GM18951 (cell line): ENCODE measurements at regions not wholly inside any gene's neighbourhood (a gene's known extent, or its start where the extent isn't known, plus 50 kb on each side); places are given as distances from the start of the nearest gene placed in this dataset.

Source experiments
- POLR2A ChIP-seq: IDR thresholded peaks from 4 replicates; pipeline ENCODE4 v1.6.1; 2011; ENCODE audit warnings: mild to moderate bottlenecking; ENCODE audit not compliant: insufficient read length, insufficient read depth; ENCODE audit errors: extremely low read depth
- in situ Hi-C: fragments of 300-500 bp; cut with MboI; formaldehyde crosslinking; loops from one replicate; pipeline ENCODE4 v1.12.0; 2022; ENCODE audit warnings: low sequenced_read_pairs, mixed read lengths, inconsistent platforms; ENCODE audit not compliant: unreplicated experiment

DNA sequence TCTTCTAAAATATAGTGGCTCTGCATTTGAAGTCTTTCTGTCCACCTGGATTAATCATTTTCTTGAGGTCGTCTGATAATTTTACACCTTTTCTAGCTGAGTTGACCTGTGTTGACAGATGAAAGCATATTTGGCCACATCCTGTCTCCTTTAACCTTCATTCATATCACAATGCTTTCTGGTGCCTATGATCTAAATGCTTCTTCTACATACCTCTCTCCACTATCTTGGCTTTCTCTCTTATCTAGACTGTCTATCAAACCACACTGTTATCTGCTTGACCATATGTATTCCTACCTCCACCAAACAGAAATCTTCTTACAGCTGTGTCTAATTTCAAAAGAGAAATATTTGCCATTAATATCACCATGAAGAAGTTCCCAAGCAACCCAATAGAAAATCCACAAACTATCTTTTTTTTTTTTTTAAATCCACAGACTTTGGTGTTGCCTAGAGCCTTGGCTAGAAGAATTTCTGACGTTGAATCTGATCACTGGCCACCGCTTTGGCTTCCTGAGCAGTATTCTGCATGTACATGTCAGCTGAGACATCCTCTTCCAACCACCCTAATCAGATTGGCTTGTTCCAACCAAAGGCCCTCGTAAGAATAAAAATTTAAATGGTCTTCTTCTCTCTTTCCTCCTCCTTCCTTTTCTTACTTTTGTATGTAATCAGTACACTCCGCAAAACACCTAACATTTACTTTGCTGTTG lies 66.3 kb upstream of the SP4 start:
- in situ Hi-C loops = loop anchor here (10.0 kb wide), 1 partner anchor 1333 kb away; no protein-coding TSS in a partner anchor
- no peak for TF ChIP-seq POLR2A

DNA sequence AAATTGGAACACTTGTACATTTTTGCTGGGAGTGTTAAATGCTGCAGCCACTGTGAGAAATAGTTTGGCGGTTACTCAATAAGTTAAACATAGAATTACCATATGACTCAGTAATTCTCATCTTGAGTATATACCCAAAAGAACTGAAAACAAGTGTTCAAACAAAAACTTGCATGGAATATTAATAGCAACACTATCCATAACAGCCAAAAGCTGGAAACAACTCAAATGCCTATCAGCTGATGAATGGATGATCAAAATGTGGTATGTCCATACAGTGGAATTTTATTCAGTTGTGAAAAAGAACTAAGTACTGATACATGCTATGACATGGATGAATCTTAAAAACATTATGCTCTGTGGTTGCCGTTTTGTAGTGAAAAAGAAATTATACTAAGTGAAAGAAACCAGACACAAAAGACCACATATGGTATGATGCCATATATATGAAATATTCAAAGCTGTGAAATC lies 63.0 kb upstream of the SP4 start:
- no peak for TF ChIP-seq POLR2A
- in situ Hi-C loops = loop anchor here (10.0 kb wide), 1 partner anchor 1330 kb away; no protein-coding TSS in a partner anchor

- in situ Hi-C loops = loop anchor here (10.0 kb wide), 1 partner anchor 1329 kb away; no protein-coding TSS in a partner anchor
- no peak for TF ChIP-seq POLR2A
Observed at GRCh38 chr7:21365866-21366624, 61.8 kb upstream of the SP4 start.

DNA sequence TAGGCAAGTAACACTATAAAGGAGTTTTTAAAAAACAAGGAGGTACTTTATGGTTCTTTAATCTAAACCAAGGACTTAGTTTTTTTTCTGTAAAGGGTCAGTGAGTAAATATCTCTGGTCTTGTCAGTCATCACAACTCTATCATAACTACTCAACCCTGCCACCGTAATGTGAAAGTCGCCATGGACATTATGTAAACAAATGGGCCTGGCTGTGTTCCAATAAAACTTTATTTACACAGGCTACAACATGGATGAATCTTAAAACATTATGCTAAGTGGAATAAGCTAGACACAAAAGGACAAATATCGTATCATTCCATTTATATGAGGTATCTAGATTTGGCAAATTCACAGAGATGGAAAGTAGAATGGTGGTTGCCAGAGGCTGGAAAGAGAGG lies 60.8 kb upstream of the SP4 start:
- no peak for TF ChIP-seq POLR2A
- in situ Hi-C loops = loop anchor here (10.0 kb wide), 1 partner anchor 1328 kb away; no protein-coding TSS in a partner anchor

- TF ChIP-seq POLR2A = no peak
- in situ Hi-C loops = loop anchor here (10.0 kb wide), 1 partner anchor 1327 kb away; no protein-coding TSS in a partner anchor
Observed at GRCh38 chr7:21367537-21367936, 60.3 kb upstream of the SP4 start.

DNA sequence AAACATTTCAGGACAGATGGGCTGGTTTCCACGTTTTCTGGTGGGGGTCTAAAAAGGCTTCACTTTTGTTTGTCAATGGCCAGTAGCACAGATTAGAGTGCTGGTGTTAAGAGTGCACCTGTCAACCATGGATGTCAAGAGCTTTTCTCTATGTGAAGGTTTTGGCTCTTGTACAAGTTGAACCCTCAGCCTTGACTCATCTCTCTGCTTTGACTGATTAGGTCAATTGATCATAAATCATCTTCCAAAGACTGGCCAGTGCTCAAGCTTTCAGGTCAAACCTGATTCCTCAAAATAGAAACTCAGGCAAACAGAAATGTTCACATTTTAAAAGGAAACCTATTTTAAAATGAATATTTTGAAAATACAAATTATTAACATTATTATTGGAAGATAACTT lies 59.6 kb upstream of the SP4 start:
- in situ Hi-C loops = loop anchor here (10.0 kb wide), 1 partner anchor 1326 kb away; no protein-coding TSS in a partner anchor

DNA sequence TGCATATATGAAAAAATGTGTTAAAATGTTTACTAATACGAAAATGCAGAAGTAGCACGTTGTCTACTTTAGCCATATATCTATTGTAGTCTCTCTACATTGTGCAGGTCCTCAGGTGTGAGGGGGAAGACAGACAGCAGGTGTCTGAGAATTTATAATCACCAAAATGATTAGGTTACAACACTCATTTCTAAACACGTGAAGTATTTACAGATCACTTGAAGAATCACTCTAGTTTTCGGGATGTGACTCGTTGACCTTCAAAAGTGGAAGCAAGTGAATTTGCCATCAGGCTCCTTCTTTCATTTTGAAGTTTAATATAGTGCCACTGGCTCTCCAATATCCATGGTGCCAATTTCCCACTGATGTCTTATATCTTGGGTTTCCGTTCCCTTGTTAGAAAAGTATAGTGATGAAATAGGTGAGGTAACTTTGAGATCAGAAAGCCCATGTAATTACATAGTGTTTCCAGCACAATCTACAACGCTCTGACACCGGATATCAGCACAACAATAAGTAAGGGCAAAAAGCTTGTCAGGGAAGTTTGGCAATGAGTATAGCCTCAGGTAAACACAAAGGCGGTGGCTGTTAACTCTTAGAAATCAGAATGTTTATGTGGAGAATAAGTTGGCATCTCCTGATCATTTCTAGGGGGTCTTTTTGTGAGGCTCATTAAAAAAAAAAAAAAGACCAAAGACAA lies 57.5 kb upstream of the SP4 start:
- no peak for TF ChIP-seq POLR2A
- in situ Hi-C loops = no loop called here

More for the DNA sequence above, 59.6 kb upstream of the SP4 start:
- TF ChIP-seq POLR2A = no peak

DNA sequence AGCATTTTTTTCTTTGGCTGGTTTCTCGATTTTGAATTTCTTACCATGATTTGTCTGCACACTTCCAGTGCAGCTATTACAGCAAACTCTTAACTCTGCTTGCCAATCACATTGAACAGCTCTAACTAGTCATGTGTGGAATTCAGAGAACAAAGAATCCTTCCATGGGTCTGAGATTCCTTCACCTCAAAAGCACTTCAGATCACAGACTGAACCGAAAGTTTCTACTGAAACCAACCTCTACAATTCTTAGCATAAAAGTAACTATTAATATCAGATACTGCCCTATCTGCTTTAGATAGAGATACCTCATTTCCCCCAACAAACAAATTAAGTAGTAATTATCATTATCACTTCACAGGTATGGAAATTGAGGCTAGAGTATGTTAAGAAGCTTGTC lies 56.5 kb upstream of the SP4 start:
- TF ChIP-seq POLR2A = no peak
- in situ Hi-C loops = no loop called here

- in situ Hi-C loops = no loop called here
- no peak for TF ChIP-seq POLR2A
Observed at GRCh38 chr7:21373031-21373430, 54.9 kb upstream of the SP4 start.

GRCh38 chr7:21374134-21374533 lies 53.7 kb upstream of the SP4 start:
- in situ Hi-C loops = no loop called here
- TF ChIP-seq POLR2A = no peak

- in situ Hi-C loops = no loop called here
- no peak for TF ChIP-seq POLR2A
Observed at GRCh38 chr7:21377545-21377944, 50.3 kb upstream of the SP4 start.
